ENCODE measurements at regions not wholly inside any gene's neighbourhood (a gene's known extent, or its start where the extent isn't known, plus 50 kb on each side); places are given as distances from the start of the nearest gene placed in this dataset.

DNA sequence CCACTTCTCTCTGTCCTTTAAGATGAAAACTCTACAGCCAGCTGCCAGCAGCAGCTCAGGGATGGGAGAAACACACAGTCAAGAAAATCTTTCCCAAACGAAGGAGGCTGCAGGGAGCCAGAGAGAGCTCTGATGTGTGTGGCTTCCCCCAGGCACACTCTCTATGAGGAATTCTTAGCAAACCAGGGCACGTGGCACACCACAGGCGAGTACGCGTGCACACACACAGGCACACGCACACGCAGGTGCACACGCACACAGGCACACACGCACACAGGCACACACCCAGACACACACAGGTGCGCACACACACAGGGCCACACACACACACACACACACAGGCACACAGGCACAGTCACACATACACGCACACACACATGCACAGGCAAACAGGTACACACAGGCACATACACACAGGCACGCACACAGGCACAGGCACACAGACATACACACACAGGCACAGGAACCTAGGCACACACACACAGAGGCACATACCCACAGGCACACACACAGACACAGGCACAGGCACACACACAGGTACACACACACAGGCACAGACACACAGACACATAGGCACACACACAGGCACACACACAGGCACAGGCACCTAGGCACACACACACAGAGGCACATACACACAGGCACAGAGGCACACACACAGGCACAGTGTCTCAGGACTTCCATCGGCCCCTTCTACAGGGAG lies 91.5 kb upstream of the ATP2B2 start:
- Histone ChIP-seq H3K9ac (no peak overlapping the region), H3K4me1 (ENCODE audit: control insufficient read depth in 1 of 2, insufficient read depth in 2 of 2, low read depth in 1 of 2, low read length in 1 of 2) (peaks cover 0 to 33% of the 10 kb centered on the region in 2 experiments; a peak in 1 of 4 replicates), H3K4me3 (ENCODE audit: low read depth in 2 of 2, low read length in 1 of 2) (no peak overlapping the region), H3K9me2 (no peaks in the 10 kb centered on the region), H2AFZ (ENCODE audit: low read depth) (no peak overlapping the region), H3F3A (replicated peaks; ENCODE audit: insufficient read depth) (no peaks in the 10 kb centered on the region), H3K36me3 (replicated peaks in 1 of 2; ENCODE audit: control insufficient read depth in 1 of 2, insufficient read depth in 2 of 2, low read length in 1 of 2) (no peaks in the 10 kb centered on the region), H3K9me3 (no peaks in the 10 kb centered on the region), H3K27ac (ENCODE audit: low read depth in 2 of 2, low read length in 1 of 2) (no peak overlapping the region), H4K20me1 (ENCODE audit: insufficient read depth) (no peaks in the 10 kb centered on the region), H3K79me2 (ENCODE audit: insufficient read depth) (no peaks in the 10 kb centered on the region), H3K27me3 (ENCODE audit: insufficient read depth) (no peaks in the 10 kb centered on the region), H3K4me2 (no peak overlapping the region)
- DNase-seq: no peak
- ChIA-PET POLR2A (no interaction called here), CTCF (interaction anchor here (0.6 kb wide), 1 partner anchor 15 kb away, joined by 3 read pairs; no protein-coding TSS in a partner anchor)
- no peak for TF ChIP-seq RCOR1 (IDR thresholded peaks at IDR 0.05; ENCODE audit: low read length)
- no peak for TF ChIP-seq NFIC (IDR thresholded peaks at IDR 0.05; ENCODE audit: borderline replicate concordance)
- TF ChIP-seq TAF1 (IDR thresholded peaks at IDR 0.05; ENCODE audit: borderline replicate concordance, low read depth, low read length): no peak
- no peak for TF ChIP-seq POLR2AphosphoS5 (IDR thresholded peaks at IDR 0.05; ENCODE audit: low read depth, low read length)
- TF ChIP-seq FOXJ3 (CRISPR knock-in tag; IDR thresholded peaks at IDR 0.05): no peak
- WGBS (ENCODE audit: low lambda C conversion rate): 61% methylated on average over 13 of the region's 13 CpGs

DNA sequence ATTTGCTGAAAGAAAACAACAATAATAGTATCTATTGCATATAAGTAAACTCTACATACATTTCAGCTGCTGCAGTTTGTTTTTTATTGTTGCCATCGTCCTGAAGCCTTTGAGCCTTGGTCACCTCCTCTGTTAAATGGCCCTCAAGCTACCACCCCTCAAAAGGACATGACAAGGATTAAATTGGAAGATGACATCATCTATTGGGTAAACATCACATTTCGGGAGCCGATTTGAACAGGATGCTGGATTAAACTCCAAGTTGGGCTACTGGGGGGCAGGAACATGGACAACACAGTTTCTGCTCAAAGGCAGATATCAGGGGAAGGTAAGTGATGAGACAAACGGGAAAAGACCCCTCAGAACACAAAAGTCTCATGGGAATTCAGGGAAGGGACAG lies 92.3 kb upstream of the ATP2B2 start:
- Histone ChIP-seq H3K4me2 (no peak overlapping the region), H3K9ac (no peak overlapping the region)
- POLR2A ChIA-PET: no interaction called here

More for the DNA sequence above, 92.3 kb upstream of the ATP2B2 start:
- Histone ChIP-seq H3K4me1 (ENCODE audit: control insufficient read depth in 1 of 2, insufficient read depth in 2 of 2, low read depth in 1 of 2, low read length in 1 of 2) (peaks cover 0 to 33% of the 10 kb centered on the region in 2 experiments; a peak in 1 of 4 replicates), H2AFZ (ENCODE audit: low read depth) (no peak overlapping the region), H4K20me1 (ENCODE audit: insufficient read depth) (no peaks in the 10 kb centered on the region), H3K36me3 (replicated peaks in 1 of 2; ENCODE audit: control insufficient read depth in 1 of 2, insufficient read depth in 2 of 2, low read length in 1 of 2) (no peaks in the 10 kb centered on the region), H3K79me2 (ENCODE audit: insufficient read depth) (no peaks in the 10 kb centered on the region), H3K9me3 (no peaks in the 10 kb centered on the region), H3K27ac (ENCODE audit: low read depth in 2 of 2, low read length in 1 of 2) (no peak overlapping the region), H3F3A (replicated peaks; ENCODE audit: insufficient read depth) (no peaks in the 10 kb centered on the region), H3K4me3 (ENCODE audit: low read depth in 2 of 2, low read length in 1 of 2) (no peak overlapping the region), H3K27me3 (ENCODE audit: insufficient read depth) (no peaks in the 10 kb centered on the region), H3K9me2 (no peaks in the 10 kb centered on the region)
- no peak for DNase-seq
- CTCF ChIA-PET: interaction anchor here (1.1 to 1.6 kb wide), 2 partner anchors 178 to 254 kb away, joined by 3 to 4 read pairs; no protein-coding TSS in a partner anchor
- 22% methylated on average over 4 of the region's 4 CpGs for WGBS (ENCODE audit: low lambda C conversion rate)
- TF ChIP-seq TCF12 (IDR thresholded peaks at IDR 0.05) (no peak), NFIC (IDR thresholded peaks at IDR 0.05; ENCODE audit: borderline replicate concordance) (no peak), TEAD4 (IDR thresholded peaks at IDR 0.05; ENCODE audit: borderline replicate concordance, insufficient read depth) (no peak), FOXJ3 (CRISPR knock-in tag; IDR thresholded peaks at IDR 0.05) (no peak), POLR2AphosphoS5 (IDR thresholded peaks at IDR 0.05; ENCODE audit: low read depth, low read length) (no peak), MXI1 (IDR thresholded peaks at IDR 0.05; ENCODE audit: low read depth, low read length) (no peak), YY1 (IDR thresholded peaks at IDR 0.05; ENCODE audit: low read depth) (no peak), GABPA (IDR thresholded peaks at IDR 0.05; ENCODE audit: low read depth) (no peak), NRF1 (IDR thresholded peaks at IDR 0.05; ENCODE audit: low read depth, low read length) (no peak)
- TF ChIP-seq, protein P1, sequence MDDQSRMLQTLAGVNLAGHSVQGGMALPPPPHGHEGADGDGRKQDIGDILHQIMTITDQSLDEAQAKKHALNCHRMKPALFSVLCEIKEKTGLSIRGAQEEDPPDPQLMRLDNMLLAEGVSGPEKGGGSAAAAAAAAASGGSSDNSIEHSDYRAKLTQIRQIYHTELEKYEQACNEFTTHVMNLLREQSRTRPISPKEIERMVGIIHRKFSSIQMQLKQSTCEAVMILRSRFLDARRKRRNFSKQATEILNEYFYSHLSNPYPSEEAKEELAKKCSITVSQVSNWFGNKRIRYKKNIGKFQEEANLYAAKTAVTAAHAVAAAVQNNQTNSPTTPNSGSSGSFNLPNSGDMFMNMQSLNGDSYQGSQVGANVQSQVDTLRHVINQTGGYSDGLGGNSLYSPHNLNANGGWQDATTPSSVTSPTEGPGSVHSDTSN (IDR thresholded peaks at IDR 0.05): no peak
- TF ChIP-seq, protein P2, sequence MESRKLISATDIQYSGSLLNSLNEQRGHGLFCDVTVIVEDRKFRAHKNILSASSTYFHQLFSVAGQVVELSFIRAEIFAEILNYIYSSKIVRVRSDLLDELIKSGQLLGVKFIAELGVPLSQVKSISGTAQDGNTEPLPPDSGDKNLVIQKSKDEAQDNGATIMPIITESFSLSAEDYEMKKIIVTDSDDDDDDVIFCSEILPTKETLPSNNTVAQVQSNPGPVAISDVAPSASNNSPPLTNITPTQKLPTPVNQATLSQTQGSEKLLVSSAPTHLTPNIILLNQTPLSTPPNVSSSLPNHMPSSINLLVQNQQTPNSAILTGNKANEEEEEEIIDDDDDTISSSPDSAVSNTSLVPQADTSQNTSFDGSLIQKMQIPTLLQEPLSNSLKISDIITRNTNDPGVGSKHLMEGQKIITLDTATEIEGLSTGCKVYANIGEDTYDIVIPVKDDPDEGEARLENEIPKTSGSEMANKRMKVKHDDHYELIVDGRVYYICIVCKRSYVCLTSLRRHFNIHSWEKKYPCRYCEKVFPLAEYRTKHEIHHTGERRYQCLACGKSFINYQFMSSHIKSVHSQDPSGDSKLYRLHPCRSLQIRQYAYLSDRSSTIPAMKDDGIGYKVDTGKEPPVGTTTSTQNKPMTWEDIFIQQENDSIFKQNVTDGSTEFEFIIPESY (IDR thresholded peaks at IDR 0.05; ENCODE audit: borderline replicate concordance, low read depth): no peak
- TF ChIP-seq, protein P3, sequence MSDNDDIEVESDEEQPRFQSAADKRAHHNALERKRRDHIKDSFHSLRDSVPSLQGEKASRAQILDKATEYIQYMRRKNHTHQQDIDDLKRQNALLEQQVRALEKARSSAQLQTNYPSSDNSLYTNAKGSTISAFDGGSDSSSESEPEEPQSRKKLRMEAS (IDR thresholded peaks at IDR 0.05; ENCODE audit: low read depth): no peak
